Karpas-422 (cell line): ENCODE measurements at regions not wholly inside any gene's neighbourhood (a gene's known extent, or its start where the extent isn't known, plus 50 kb on each side); places are given as distances from the start of the nearest gene placed in this dataset.
"Not testable (repeated sequence)": the region's sequence is repeated elsewhere in the genome, so short reads cannot be mapped to it uniquely, and the experiment has no call there.

Source experiments
- DNase-seq: peaks from one replicate; pipeline ENCODE4 v3.0.0-alpha.2; 2015
- H2AFZ ChIP-seq: fragments of 200-600 bp; sonication (generic); 2 replicates; pipeline ENCODE4 v1.6.1; 2014; ENCODE audit warnings: antibody characterized with exemption, low read length, mixed read lengths
- H3K27ac ChIP-seq: fragments of 200-600 bp; sonication (generic); 2 replicates; pipeline ENCODE4 v1.5.1; 2014; ENCODE audit warnings: mild to moderate bottlenecking, low read length, moderate library complexity
- H3K27me3 ChIP-seq: fragments of 200-600 bp; sonication (generic); 2 replicates; pipeline ENCODE4 v1.6.1; 2014; ENCODE audit warnings: low read length, mixed read lengths
- H3K36me3 ChIP-seq: fragments of 200-600 bp; sonication (generic); 2 replicates; pipeline ENCODE4 v1.6.1; 2014; ENCODE audit warnings: low read length, mixed read lengths; ENCODE audit not compliant: insufficient read depth
- H3K4me1 ChIP-seq: fragments of 200-600 bp; sonication (generic); 2 replicates; pipeline ENCODE4 v1.6.1; 2014; ENCODE audit warnings: mild to moderate bottlenecking, low read length, mixed read lengths
- H3K4me2 ChIP-seq: fragments of 200-600 bp; sonication (generic); 2 replicates; pipeline ENCODE4 v1.6.1; 2014; ENCODE audit warnings: low read length, low read depth, mild to moderate bottlenecking; ENCODE audit not compliant: poor library complexity, severe bottlenecking
- H3K4me3 ChIP-seq: fragments of 200-600 bp; sonication (generic); 2 replicates; pipeline ENCODE4 v1.5.1; 2014; ENCODE audit warnings: mild to moderate bottlenecking, antibody characterized with exemption, low read length, mixed read lengths
- H3K79me2 ChIP-seq: fragments of 200-600 bp; sonication (generic); 2 replicates; pipeline ENCODE4 v1.6.1; 2014; ENCODE audit warnings: mild to moderate bottlenecking, low read length, mixed read lengths
- H3K9ac ChIP-seq: fragments of 200-600 bp; sonication (generic); 2 replicates; pipeline ENCODE4 v1.6.0; 2014; ENCODE audit warnings: low read length
- H3K9me2 ChIP-seq: fragments of 200-600 bp; sonication (generic), shearing (Covaris generic); replicated peaks from 2 replicates; pipeline ENCODE4 v1.6.0; 2014; ENCODE audit warnings: mild to moderate bottlenecking, low read length, moderate library complexity; ENCODE audit not compliant: insufficient read depth
- H3K9me3 ChIP-seq: fragments of 300-700, 200-600 bp; sonication (generic); 2 replicates; pipeline ENCODE4 v1.6.1; 2014; ENCODE audit warnings: low read length, mixed read lengths
- H4K20me1 ChIP-seq: fragments of 200-600 bp; sonication (generic); 2 replicates; pipeline ENCODE4 v1.6.1; 2014; ENCODE audit warnings: mild to moderate bottlenecking, antibody characterized with exemption, low read length, low read depth; ENCODE audit not compliant: insufficient read depth

GRCh38 chr3:135567223-135567622, 398.3 kb upstream of the PPP2R3A start:
- DNase-seq = no peak
- H3K9me3 ChIP-seq = no peaks in the 10 kb centered on the region

GRCh38 chr3:135576751-135577150, 388.8 kb upstream of the PPP2R3A start:
- Histone ChIP-seq H3K9me2 (no peaks in the 10 kb centered on the region), H3K9me3 (no peaks in the 10 kb centered on the region), H3K4me1 (no peaks in the 10 kb centered on the region), H3K27me3 (no peaks in the 10 kb centered on the region), H3K79me2 (no peaks in the 10 kb centered on the region), H3K4me2 (no peak overlapping the region), H3K9ac (no peak overlapping the region), H3K36me3 (no peaks in the 10 kb centered on the region), H3K27ac (no peak overlapping the region), H2AFZ (no peak overlapping the region), H4K20me1 (no peaks in the 10 kb centered on the region), H3K4me3 (no peak overlapping the region)
- no peak for DNase-seq

More at GRCh38 chr3:135567223-135567622, 398.3 kb upstream of the PPP2R3A start:
- Histone ChIP-seq H3K9ac (no peak overlapping the region), H3K79me2 (no peaks in the 10 kb centered on the region), H3K27me3 (no peaks in the 10 kb centered on the region), H2AFZ (no peak overlapping the region), H3K4me1 (no peaks in the 10 kb centered on the region), H4K20me1 (no peaks in the 10 kb centered on the region), H3K4me2 (no peak overlapping the region), H3K27ac (no peak overlapping the region), H3K4me3 (no peak overlapping the region), H3K36me3 (no peaks in the 10 kb centered on the region), H3K9me2 (no peaks in the 10 kb centered on the region)

- no peak overlapping the region for H3K27ac ChIP-seq
- H3K4me1 ChIP-seq = no peaks in the 10 kb centered on the region
- no peak for DNase-seq
These were observed 383.7 kb upstream of the PPP2R3A start for GRCh38 chr3:135581806-135582205.

GRCh38 chr3:135582800-135583199, 382.7 kb upstream of the PPP2R3A start:
- H3K4me1 ChIP-seq = no peaks in the 10 kb centered on the region
- no peak for DNase-seq

More at GRCh38 chr3:135581806-135582205, 383.7 kb upstream of the PPP2R3A start:
- Histone ChIP-seq H3K9me3 (no peaks in the 10 kb centered on the region), H4K20me1 (no peaks in the 10 kb centered on the region), H3K4me3 (no peak overlapping the region), H3K9me2 (no peaks in the 10 kb centered on the region), H3K27me3 (no peaks in the 10 kb centered on the region), H3K79me2 (no peaks in the 10 kb centered on the region), H2AFZ (no peak overlapping the region), H3K9ac (no peak overlapping the region), H3K36me3 (no peaks in the 10 kb centered on the region), H3K4me2 (no peak overlapping the region)

GRCh38 chr3:135596563-135596962, 369.0 kb upstream of the PPP2R3A start:
- H3K36me3 ChIP-seq = no peaks in the 10 kb centered on the region
- H2AFZ ChIP-seq = no peak overlapping the region
- no peaks in the 10 kb centered on the region for H3K9me3 ChIP-seq
- no peak overlapping the region for H3K9ac ChIP-seq
- no peaks in the 10 kb centered on the region for H3K27me3 ChIP-seq
- DNase-seq = no peak
- no peak overlapping the region for H3K27ac ChIP-seq
- H3K4me3 ChIP-seq = no peak overlapping the region
- H4K20me1 ChIP-seq = no peaks in the 10 kb centered on the region
- no peaks in the 10 kb centered on the region for H3K4me1 ChIP-seq
- H3K79me2 ChIP-seq = no peaks in the 10 kb centered on the region
- H3K4me2 ChIP-seq = no peak overlapping the region
- H3K9me2 ChIP-seq = no peaks in the 10 kb centered on the region

More at GRCh38 chr3:135582800-135583199, 382.7 kb upstream of the PPP2R3A start:
- H2AFZ ChIP-seq = no peak overlapping the region
- H3K4me2 ChIP-seq = no peak overlapping the region
- no peaks in the 10 kb centered on the region for H3K9me3 ChIP-seq
- H4K20me1 ChIP-seq = no peaks in the 10 kb centered on the region
- H3K9ac ChIP-seq = no peak overlapping the region
- no peaks in the 10 kb centered on the region for H3K36me3 ChIP-seq
- H3K27ac ChIP-seq = no peak overlapping the region
- no peaks in the 10 kb centered on the region for H3K9me2 ChIP-seq
- no peaks in the 10 kb centered on the region for H3K27me3 ChIP-seq
- H3K79me2 ChIP-seq = no peaks in the 10 kb centered on the region
- no peak overlapping the region for H3K4me3 ChIP-seq

- Histone ChIP-seq H3K79me2 (no peaks in the 10 kb centered on the region), H3K4me1 (no peaks in the 10 kb centered on the region), H3K4me2 (no peak overlapping the region), H2AFZ (no peak overlapping the region), H3K9ac (no peak overlapping the region), H3K9me2 (no peaks in the 10 kb centered on the region), H3K9me3 (no peaks in the 10 kb centered on the region), H3K27me3 (no peaks in the 10 kb centered on the region), H3K27ac (no peak overlapping the region), H4K20me1 (no peaks in the 10 kb centered on the region), H3K36me3 (no peaks in the 10 kb centered on the region), H3K4me3 (no peak overlapping the region)
- DNase-seq = no peak
These were observed 367.7 kb upstream of the PPP2R3A start for GRCh38 chr3:135597855-135598254.

- H3K4me3 ChIP-seq = no peak overlapping the region
- no peaks in the 10 kb centered on the region for H3K79me2 ChIP-seq
- H3K9me3 ChIP-seq = no peaks in the 10 kb centered on the region
- no peak overlapping the region for H3K27ac ChIP-seq
- no peak overlapping the region for H3K9ac ChIP-seq
- H3K36me3 ChIP-seq = no peaks in the 10 kb centered on the region
- no peaks in the 10 kb centered on the region for H3K9me2 ChIP-seq
- no peak overlapping the region for H3K4me2 ChIP-seq
- H3K4me1 ChIP-seq = no peaks in the 10 kb centered on the region
- no peaks in the 10 kb centered on the region for H4K20me1 ChIP-seq
- H2AFZ ChIP-seq = no peak overlapping the region
- no peaks in the 10 kb centered on the region for H3K27me3 ChIP-seq
- no peak for DNase-seq
These were observed 366.9 kb upstream of the PPP2R3A start for GRCh38 chr3:135598597-135598996.

- not testable (repeated sequence) for H3K79me2 ChIP-seq, H3K36me3 ChIP-seq, H3K27ac ChIP-seq, H3K4me1 ChIP-seq, H4K20me1 ChIP-seq, H3K9me2 ChIP-seq, H3K27me3 ChIP-seq, DNase-seq, H2AFZ ChIP-seq, H3K9ac ChIP-seq, H3K4me3 ChIP-seq, H3K4me2 ChIP-seq, H3K9me3 ChIP-seq
These were observed 361.0 kb upstream of the PPP2R3A start for GRCh38 chr3:135604512-135604911.

GRCh38 chr3:135618123-135618522, 347.4 kb upstream of the PPP2R3A start:
- no peak overlapping the region for H3K4me2 ChIP-seq
- H3K79me2 ChIP-seq = no peaks in the 10 kb centered on the region
- no peak overlapping the region for H3K9ac ChIP-seq
- H3K27me3 ChIP-seq = no peaks in the 10 kb centered on the region
- H3K9me2 ChIP-seq = no peaks in the 10 kb centered on the region
- no peaks in the 10 kb centered on the region for H3K4me1 ChIP-seq
- H3K36me3 ChIP-seq = no peaks in the 10 kb centered on the region
- no peak for DNase-seq
- no peak overlapping the region for H3K4me3 ChIP-seq
- no peak overlapping the region for H3K27ac ChIP-seq
- H2AFZ ChIP-seq = no peak overlapping the region
- H3K9me3 ChIP-seq = no peaks in the 10 kb centered on the region
- H4K20me1 ChIP-seq = no peaks in the 10 kb centered on the region
